GM23338 (cell line): ENCODE measurements at regions not wholly inside any gene's neighbourhood (a gene's known extent, or its start where the extent isn't known, plus 50 kb on each side); places are given as distances from the start of the nearest gene placed in this dataset.

ENCODE experiments used
- ATAC-seq: fragments of 200-7000 bp; cut with Tn5 transposase; 3 replicates; pipeline ENCODE4 v1.9.1; 2020
- DNase-seq: peaks from one replicate; pipeline ENCODE4 v3.0.0-alpha.2; 2015; ENCODE audit warnings: low spot score
- H2AFZ ChIP-seq: fragments of 200-600 bp; sonication (generic); 2 replicates; pipeline ENCODE4 v1.8.0; 2016; ENCODE audit warnings: antibody characterized with exemption, mild to moderate bottlenecking, moderate library complexity
- H3F3A ChIP-seq: fragments of 200-600 bp; sonication (generic); replicated peaks from 2 replicates; pipeline ENCODE4 v1.8.0; 2017; ENCODE audit warnings: antibody characterized with exemption, mixed run types, low read depth
- H3K27ac ChIP-seq: fragments of 200-600 bp; sonication (generic); 2 replicates; pipeline ENCODE4 v1.6.1; 2016; ENCODE audit warnings: low read depth
- H3K27me3 ChIP-seq: fragments of 200-600 bp; sonication (generic); 2 replicates; pipeline ENCODE4 v1.8.0; 2016; ENCODE audit warnings: mild to moderate bottlenecking, mixed run types, moderate library complexity; ENCODE audit not compliant: insufficient read depth
- H3K36me3 ChIP-seq: fragments of 200-600 bp; sonication (generic); 2 replicates; pipeline ENCODE4 v1.8.0; 2016; ENCODE audit warnings: mild to moderate bottlenecking; ENCODE audit not compliant: insufficient read depth
- H3K4me1 ChIP-seq: fragments of 200-600 bp; sonication (generic); 2 replicates; pipeline ENCODE4 v1.8.0; 2016; ENCODE audit warnings: mild to moderate bottlenecking, moderate library complexity; ENCODE audit not compliant: insufficient read depth
- H3K4me2 ChIP-seq: fragments of 200-600 bp; sonication (generic); 2 replicates; pipeline ENCODE4 v1.7.1; 2017; ENCODE audit warnings: mixed run types
- H3K4me3 ChIP-seq: fragments of 200-600 bp; sonication (generic); 2 replicates; pipeline ENCODE4 v1.6.1; 2016; ENCODE audit warnings: mixed run types
- H3K79me2 ChIP-seq: fragments of 200-600 bp; sonication (generic); replicated peaks from 2 replicates; pipeline ENCODE4 v1.8.0; 2017; ENCODE audit warnings: mild to moderate bottlenecking; ENCODE audit not compliant: insufficient read depth
- H3K9me2 ChIP-seq: fragments of 200-600 bp; sonication (generic); 2 replicates; pipeline ENCODE4 v1.8.0; 2017; ENCODE audit not compliant: insufficient read depth
- H4K20me1 ChIP-seq: fragments of 200-600 bp; sonication (generic); replicated peaks from 2 replicates; pipeline ENCODE4 v1.8.0; 2017; ENCODE audit warnings: mild to moderate bottlenecking; ENCODE audit not compliant: insufficient read depth
- H3K27ac Mint-ChIP-seq: 2 replicates; pipeline ENCODE4 v1.8.0; 2020; ENCODE audit warnings: inconsistent platforms, mild to moderate bottlenecking, moderate library complexity, mixed read lengths
- H3K27me3 Mint-ChIP-seq: 3 replicates; pipeline ENCODE4 v1.8.0; 2022; ENCODE audit warnings: low read depth, mild to moderate bottlenecking, moderate library complexity, mixed read lengths, inconsistent platforms; ENCODE audit not compliant: insufficient read depth, poor library complexity
- H3K36me3 Mint-ChIP-seq: 3 replicates; pipeline ENCODE4 v1.8.0; 2021; ENCODE audit warnings: low read depth, mild to moderate bottlenecking, inconsistent platforms, moderate library complexity, mixed read lengths
- H3K4me1 Mint-ChIP-seq: 3 replicates; pipeline ENCODE4 v1.8.0; 2020; ENCODE audit warnings: mild to moderate bottlenecking, inconsistent platforms, mixed read lengths
- H3K4me3 Mint-ChIP-seq: 3 replicates; pipeline ENCODE4 v1.8.0; 2021; ENCODE audit warnings: moderate library complexity, mild to moderate bottlenecking, inconsistent platforms, mixed read lengths
- H3K9me3 Mint-ChIP-seq: 3 replicates; pipeline ENCODE4 v1.8.0; 2020; ENCODE audit warnings: moderate library complexity, mild to moderate bottlenecking, inconsistent platforms, mixed read lengths
- CREB1 ChIP-seq: fragments of 250-450 bp; sonication (Bioruptor Pico); IDR thresholded peaks from 2 replicates; pipeline ENCODE4 v1.5.0; 2020; ENCODE audit warnings: low read depth, mild to moderate bottlenecking, moderate library complexity
- CTCF ChIP-seq, 2 experiments: fragments of 200-600 bp in 1 of 2; sonication (generic) in 1 of 2; conservative IDR thresholded peaks; 2 replicates each; pipeline versions ENCODE4 v1.5.1 to v1.6.1; 2016 to 2017; ENCODE audit warnings: antibody characterized with exemption in 2 of 2, low read depth in 2 of 2, mild to moderate bottlenecking in 2 of 2, moderate library complexity in 1 of 2
- EZH2phosphoT487 ChIP-seq: fragments of 200-600 bp; sonication (generic); IDR thresholded peaks from one replicate; pipeline ENCODE4 v1.8.1; 2018; ENCODE audit warnings: antibody characterized with exemption; ENCODE audit not compliant: unreplicated experiment
- JUNB ChIP-seq: IDR thresholded peaks from one replicate; pipeline ENCODE4 v1.6.1; 2016; ENCODE audit warnings: antibody characterized with exemption; ENCODE audit not compliant: unreplicated experiment
- NANOG ChIP-seq: IDR thresholded peaks from 2 replicates; pipeline ENCODE4 v1.6.1; 2016; ENCODE audit warnings: antibody characterized with exemption, borderline replicate concordance
- REST ChIP-seq: IDR thresholded peaks from one replicate; pipeline ENCODE4 v1.6.1; 2018; ENCODE audit warnings: antibody characterized with exemption; ENCODE audit not compliant: unreplicated experiment
- STAT1 ChIP-seq: IDR thresholded peaks from one replicate; pipeline ENCODE4 v1.6.1; 2016; ENCODE audit warnings: antibody characterized with exemption; ENCODE audit not compliant: unreplicated experiment
- ZNF114 ChIP-seq: fragments of 250-450 bp; sonication (Bioruptor Pico); IDR thresholded peaks from 2 replicates; pipeline ENCODE4 v1.5.0; 2020; ENCODE audit warnings: mild to moderate bottlenecking, moderate library complexity
- ZNF331 ChIP-seq: fragments of 250-450 bp; sonication (Bioruptor Pico); IDR thresholded peaks from 2 replicates; pipeline ENCODE4 v1.5.0; 2020; ENCODE audit warnings: low read depth, mild to moderate bottlenecking, moderate library complexity
- ZNF462 ChIP-seq: fragments of 250-450 bp; sonication (Bioruptor Pico); IDR thresholded peaks from 2 replicates; pipeline ENCODE4 v1.5.0; 2020; ENCODE audit warnings: mild to moderate bottlenecking, moderate library complexity

- ATAC-seq (no peak), DNase-seq (no peak)
- Mint-ChIP-seq H3K4me1 (peaks cover 4% of the 10 kb centered on the region; the same call in 2 of the 3 replicates), H3K4me3 (no peak overlapping the region), H3K27me3 (no peaks in the 10 kb centered on the region), H3K36me3 (no peaks in the 10 kb centered on the region), H3K27ac (no peak overlapping the region), H3K9me3 (no peaks in the 10 kb centered on the region)
- Histone ChIP-seq H3K79me2 (no peaks in the 10 kb centered on the region), H3K4me1 (no peaks in the 10 kb centered on the region), H3F3A (no peaks in the 10 kb centered on the region), H3K27ac (no peak overlapping the region), H3K27me3 (no peaks in the 10 kb centered on the region), H2AFZ (0 out of 2 replicates have a peak overlapping the region, but pooled peaks have one; percentile 35), H3K4me3 (no peak overlapping the region), H4K20me1 (no peaks in the 10 kb centered on the region), H3K36me3 (no peaks in the 10 kb centered on the region), H3K4me2 (no peak overlapping the region), H3K9me2 (no peaks in the 10 kb centered on the region)
- no peak for TF ChIP-seq ZNF462 (CRISPR knock-in tag)
- TF ChIP-seq EZH2phosphoT487, result no peak
- TF ChIP-seq ZNF331 (CRISPR knock-in tag), result no peak
- TF ChIP-seq CREB1 (CRISPR knock-in tag), result no peak
- TF ChIP-seq JUNB, result no peak
- TF ChIP-seq NANOG, result no peak
- TF ChIP-seq REST, result no peak
- TF ChIP-seq CTCF (conservative IDR thresholded peaks at IDR 0.05; ENCODE audit: low read depth in 2 of 2), result no peak
- no peak for TF ChIP-seq STAT1
- TF ChIP-seq ZNF114 (CRISPR knock-in tag), result no peak
Measured at GRCh38 chr14:26765768-26766520, 168.1 kb upstream of the NOVA1 start.
